ENCODE measurements at regions not wholly inside any gene's neighbourhood (a gene's known extent, or its start where the extent isn't known, plus 50 kb on each side); places are given as distances from the start of the nearest gene placed in this dataset.
"Not testable (repeated sequence)": the region's sequence is repeated elsewhere in the genome, so short reads cannot be mapped to it uniquely, and the experiment has no call there.

DNA sequence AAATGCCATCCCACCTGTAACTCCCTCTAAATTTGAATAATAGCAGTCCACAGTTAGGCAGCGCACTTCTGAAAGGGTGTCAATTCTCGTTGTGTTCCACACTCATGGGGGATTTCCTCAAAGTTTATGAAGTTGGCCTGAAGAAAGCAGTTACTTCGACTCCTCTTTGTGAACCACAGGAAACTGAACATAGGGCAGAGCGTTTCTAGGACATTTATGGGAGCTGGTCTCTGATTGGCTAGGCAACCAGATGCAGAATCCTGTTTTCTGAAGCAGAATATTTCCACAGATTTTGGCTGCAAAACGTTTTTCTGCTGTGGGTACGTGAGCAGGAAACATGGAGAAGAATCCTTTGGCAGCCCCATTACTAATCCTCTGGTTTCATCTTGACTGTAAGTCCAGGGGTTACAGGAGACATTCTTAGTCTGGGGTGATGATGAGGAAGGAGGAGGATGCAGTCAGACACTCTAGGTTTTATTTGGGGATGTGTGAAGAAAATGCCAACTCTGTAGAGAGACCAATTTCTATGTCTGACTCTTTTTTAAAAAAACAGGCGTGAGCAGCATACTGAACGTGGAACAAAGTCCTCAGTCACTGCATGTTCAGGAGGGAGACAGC, 431.5 kb upstream of the OR4E1 start:
- Histone ChIP-seq H3K9ac (ENCODE audit: low read length) (no peak overlapping the region), H4K20me1 (ENCODE audit: insufficient read depth, low read length) (no peaks in the 10 kb centered on the region), H3K79me2 (ENCODE audit: low read length) (no peaks in the 10 kb centered on the region), H3K4me1 (ENCODE audit: low read length) (no peaks in the 10 kb centered on the region), H2AFZ (ENCODE audit: low read depth, low read length) (no peak overlapping the region), H3K27ac (ENCODE audit: low read length) (no peak overlapping the region), H3K4me3 (ENCODE audit: low read length) (no peak overlapping the region), H3K36me3 (replicated peaks; ENCODE audit: low read depth, low read length) (no peaks in the 10 kb centered on the region), H3K4me2 (ENCODE audit: low read length) (no peak overlapping the region), H3K9me3 (ENCODE audit: insufficient read depth, low read length) (no peaks in the 10 kb centered on the region), H3K27me3 (ENCODE audit: low read depth, low read length) (peaks cover 37% of the 10 kb centered on the region)
- TF ChIP-seq, protein P1, sequence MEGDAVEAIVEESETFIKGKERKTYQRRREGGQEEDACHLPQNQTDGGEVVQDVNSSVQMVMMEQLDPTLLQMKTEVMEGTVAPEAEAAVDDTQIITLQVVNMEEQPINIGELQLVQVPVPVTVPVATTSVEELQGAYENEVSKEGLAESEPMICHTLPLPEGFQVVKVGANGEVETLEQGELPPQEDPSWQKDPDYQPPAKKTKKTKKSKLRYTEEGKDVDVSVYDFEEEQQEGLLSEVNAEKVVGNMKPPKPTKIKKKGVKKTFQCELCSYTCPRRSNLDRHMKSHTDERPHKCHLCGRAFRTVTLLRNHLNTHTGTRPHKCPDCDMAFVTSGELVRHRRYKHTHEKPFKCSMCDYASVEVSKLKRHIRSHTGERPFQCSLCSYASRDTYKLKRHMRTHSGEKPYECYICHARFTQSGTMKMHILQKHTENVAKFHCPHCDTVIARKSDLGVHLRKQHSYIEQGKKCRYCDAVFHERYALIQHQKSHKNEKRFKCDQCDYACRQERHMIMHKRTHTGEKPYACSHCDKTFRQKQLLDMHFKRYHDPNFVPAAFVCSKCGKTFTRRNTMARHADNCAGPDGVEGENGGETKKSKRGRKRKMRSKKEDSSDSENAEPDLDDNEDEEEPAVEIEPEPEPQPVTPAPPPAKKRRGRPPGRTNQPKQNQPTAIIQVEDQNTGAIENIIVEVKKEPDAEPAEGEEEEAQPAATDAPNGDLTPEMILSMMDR (IDR thresholded peaks at IDR 0.05; ENCODE audit: low read depth, low read length): no peak
- TF ChIP-seq EZH2phosphoT487 (IDR thresholded peaks at IDR 0.05; ENCODE audit: low read depth): no peak

DNA sequence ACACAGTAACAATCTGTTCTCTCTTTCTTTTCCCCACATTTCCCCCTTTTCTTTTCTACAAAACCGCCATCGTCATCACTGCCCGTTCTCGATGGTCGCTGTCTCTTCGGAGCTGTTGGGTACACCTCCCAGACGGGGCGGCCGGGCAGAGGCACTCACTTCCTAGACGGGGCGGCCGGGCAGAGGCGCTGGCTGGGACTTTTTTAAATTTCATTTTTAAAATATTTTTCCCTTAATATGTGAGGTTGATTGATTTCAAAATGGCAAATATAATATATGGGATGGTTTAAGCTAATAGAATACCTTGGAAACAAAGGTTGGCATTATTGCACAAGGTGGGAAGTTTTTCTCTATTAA, 427.1 kb upstream of the OR4E1 start:
- H3K27me3 ChIP-seq (ENCODE audit: low read depth, low read length): peaks cover 34% of the 10 kb centered on the region
- H3K4me3 ChIP-seq (ENCODE audit: low read length); H2AFZ ChIP-seq (ENCODE audit: low read depth, low read length); H4K20me1 ChIP-seq (ENCODE audit: insufficient read depth, low read length); H3K79me2 ChIP-seq (ENCODE audit: low read length); H3K36me3 ChIP-seq (replicated peaks; ENCODE audit: low read depth, low read length); H3K4me2 ChIP-seq (ENCODE audit: low read length); H3K9ac ChIP-seq (ENCODE audit: low read length); H3K27ac ChIP-seq (ENCODE audit: low read length); H3K9me3 ChIP-seq (ENCODE audit: insufficient read depth, low read length): not testable (repeated sequence)
- peaks cover 11% of the 10 kb centered on the region for H3K4me1 ChIP-seq (ENCODE audit: low read length)

DNA sequence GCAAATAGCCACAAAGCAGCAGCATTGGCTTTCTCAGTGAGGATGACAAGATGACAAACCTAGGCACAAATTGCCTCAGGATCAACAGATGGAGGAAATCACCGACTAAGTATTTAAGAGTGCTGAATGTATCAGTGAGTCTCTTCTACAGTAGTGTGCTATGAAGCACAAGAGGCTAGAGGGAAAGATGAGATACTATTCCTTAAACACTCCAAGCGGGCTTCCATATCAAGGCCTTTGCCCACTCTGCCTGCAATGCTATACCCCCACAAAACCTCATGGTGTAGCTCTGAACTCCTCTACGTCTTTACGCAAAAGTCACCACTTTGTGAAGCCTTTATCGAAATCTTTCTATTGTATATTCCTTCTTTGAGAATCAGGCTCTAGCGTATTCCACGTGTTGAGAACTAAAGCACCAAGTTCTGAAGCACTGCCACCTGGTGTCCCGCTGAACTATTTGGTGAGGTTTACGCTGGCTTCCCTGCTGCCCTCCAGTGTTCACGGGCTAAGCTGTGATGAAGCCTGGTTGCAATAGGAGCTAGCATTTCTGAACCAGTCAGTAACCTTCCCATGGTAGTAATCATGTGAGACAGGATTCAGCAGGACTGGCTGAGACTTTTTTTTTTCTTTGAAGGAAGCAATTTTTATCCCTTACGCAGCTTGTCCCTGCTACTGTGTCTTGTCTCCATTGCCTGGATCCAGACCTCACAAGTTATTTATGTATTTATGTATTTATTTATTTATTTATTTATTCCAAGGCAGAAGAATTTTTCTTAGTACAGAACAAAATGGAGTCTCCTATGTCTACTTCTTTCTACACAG, 426.5 kb upstream of the OR4E1 start:
- H3K27me3 ChIP-seq (ENCODE audit: low read depth, low read length): peaks cover 29% of the 10 kb centered on the region
- H2AFZ ChIP-seq (ENCODE audit: low read depth, low read length): peak overlapping the region; percentile 63

DNA sequence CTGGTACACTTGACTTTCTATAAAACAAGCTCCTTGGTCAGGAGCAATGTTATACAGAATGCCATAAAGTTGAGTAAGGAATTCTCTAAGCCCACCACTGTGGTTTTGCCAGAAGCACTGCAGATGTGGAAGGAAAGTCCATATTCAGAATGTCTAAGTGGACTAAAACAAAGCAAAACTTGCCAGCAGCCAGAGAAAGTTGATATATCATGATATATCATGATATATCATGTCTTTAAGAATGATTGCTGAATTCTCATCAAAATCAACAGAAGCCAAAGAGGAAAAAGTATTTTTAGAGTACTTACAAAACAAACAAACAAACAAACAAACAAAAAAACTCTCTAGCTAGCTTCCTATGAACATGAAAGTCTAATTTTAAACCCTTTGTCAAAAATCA, 424.8 kb upstream of the OR4E1 start:
- no peak overlapping the region for H3K4me3 ChIP-seq (ENCODE audit: low read length)
- H3K79me2 ChIP-seq (ENCODE audit: low read length): no peaks in the 10 kb centered on the region
- H3K9me3 ChIP-seq (ENCODE audit: insufficient read depth, low read length): no peaks in the 10 kb centered on the region
- H2AFZ ChIP-seq (ENCODE audit: low read depth, low read length): no peak overlapping the region
- H3K27me3 ChIP-seq (ENCODE audit: low read depth, low read length): peaks cover 19% of the 10 kb centered on the region
- TF ChIP-seq, protein P1 (IDR thresholded peaks at IDR 0.05; ENCODE audit: low read depth, low read length): no peak
- TF ChIP-seq EZH2phosphoT487 (IDR thresholded peaks at IDR 0.05; ENCODE audit: low read depth): no peak
- no peaks in the 10 kb centered on the region for H4K20me1 ChIP-seq (ENCODE audit: insufficient read depth, low read length)
- no peak overlapping the region for H3K9ac ChIP-seq (ENCODE audit: low read length)
- no peak overlapping the region for H3K27ac ChIP-seq (ENCODE audit: low read length)
- peaks cover 11% of the 10 kb centered on the region for H3K4me1 ChIP-seq (ENCODE audit: low read length)
- H3K36me3 ChIP-seq (replicated peaks; ENCODE audit: low read depth, low read length): no peaks in the 10 kb centered on the region
- no peak overlapping the region for H3K4me2 ChIP-seq (ENCODE audit: low read length)

More for the DNA sequence above, 426.5 kb upstream of the OR4E1 start:
- H3K9ac ChIP-seq (ENCODE audit: low read length): no peak overlapping the region
- no peaks in the 10 kb centered on the region for H3K36me3 ChIP-seq (replicated peaks; ENCODE audit: low read depth, low read length)
- H4K20me1 ChIP-seq (ENCODE audit: insufficient read depth, low read length): no peaks in the 10 kb centered on the region
- no peak overlapping the region for H3K27ac ChIP-seq (ENCODE audit: low read length)
- H3K4me3 ChIP-seq (ENCODE audit: low read length): no peak overlapping the region
- no peaks in the 10 kb centered on the region for H3K9me3 ChIP-seq (ENCODE audit: insufficient read depth, low read length)
- H3K4me1 ChIP-seq (ENCODE audit: low read length): peaks cover 11% of the 10 kb centered on the region
- peak overlapping the region; percentile 38 for H3K4me2 ChIP-seq (ENCODE audit: low read length)
- no peak for TF ChIP-seq EZH2phosphoT487 (IDR thresholded peaks at IDR 0.05; ENCODE audit: low read depth)
- TF ChIP-seq, protein P1 (IDR thresholded peaks at IDR 0.05; ENCODE audit: low read depth, low read length): peak; percentile 96
- no peaks in the 10 kb centered on the region for H3K79me2 ChIP-seq (ENCODE audit: low read length)

Data from OCI-LY3 (cell line).